SKM-1 (cell line): ENCODE measurements at regions not wholly inside any gene's neighbourhood (a gene's known extent, or its start where the extent isn't known, plus 50 kb on each side); places are given as distances from the start of the nearest gene placed in this dataset.
"Not testable (repeated sequence)": the region's sequence is repeated elsewhere in the genome, so short reads cannot be mapped to it uniquely, and the experiment has no call there.

Source experiments
- DNase-seq: peaks from one replicate; lab custom pipeline; 2025; ENCODE audit not compliant: unreplicated experiment; lab: John Stamatoyannopoulos, UW

- no peak for DNase-seq
Observed at GRCh38 chr20:48065833-48066232, 280.6 kb upstream of the SULF2 start.

GRCh38 chr20:48064929-48065328 lies 279.6 kb upstream of the SULF2 start:
- no peak for DNase-seq

- no peak for DNase-seq
Observed at GRCh38 chr20:48060841-48061720, 275.8 kb upstream of the SULF2 start.

GRCh38 chr20:48058611-48059559 lies 273.6 kb upstream of the SULF2 start:
- DNase-seq, result no peak

- no peak for DNase-seq
Observed at GRCh38 chr20:48057739-48058138, 272.5 kb upstream of the SULF2 start.

- DNase-seq, result no peak
Observed at GRCh38 chr20:48057251-48057650, 272.0 kb upstream of the SULF2 start.

GRCh38 chr20:48056218-48056617 lies 270.9 kb upstream of the SULF2 start:
- no peak for DNase-seq

GRCh38 chr20:48054051-48054450 lies 268.8 kb upstream of the SULF2 start:
- DNase-seq, result no peak

GRCh38 chr20:48052475-48052835 lies 267.2 kb upstream of the SULF2 start:
- DNase-seq, result no peak

GRCh38 chr20:48051794-48052474 lies 266.7 kb upstream of the SULF2 start:
- no peak for DNase-seq

GRCh38 chr20:48049641-48050040 lies 264.4 kb upstream of the SULF2 start:
- DNase-seq, result no peak

GRCh38 chr20:48049171-48049570 lies 263.9 kb upstream of the SULF2 start:
- no peak for DNase-seq

GRCh38 chr20:48047447-48047846 lies 262.2 kb upstream of the SULF2 start:
- no peak for DNase-seq

GRCh38 chr20:48042628-48043027 lies 257.3 kb upstream of the SULF2 start:
- DNase-seq, result no peak

GRCh38 chr20:48041078-48041780 lies 255.9 kb upstream of the SULF2 start:
- no peak for DNase-seq

GRCh38 chr20:48040491-48040890 lies 255.2 kb upstream of the SULF2 start:
- DNase-seq, result no peak

- DNase-seq, result no peak
Observed at GRCh38 chr20:48040051-48040450, 254.8 kb upstream of the SULF2 start.

GRCh38 chr20:48039514-48039913 lies 254.2 kb upstream of the SULF2 start:
- no peak for DNase-seq

- no peak for DNase-seq
Observed at GRCh38 chr20:48038713-48039112, 253.4 kb upstream of the SULF2 start.

- not testable (repeated sequence) for DNase-seq
Observed at GRCh38 chr20:48037798-48038197, 252.5 kb upstream of the SULF2 start.
